Activated CD4-positive, alpha-beta T cell treated with anti-CD3 and anti-CD28 coated beads, Interleukin-10, Interleukin-2, amounts not matched to agents 100 ng/mL and 50 ng/mL, durations not matched to agents 16 hours and 8 hours (primary cell): ENCODE measurements at regions not wholly inside any gene's neighbourhood (a gene's known extent, or its start where the extent isn't known, plus 50 kb on each side); places are given as distances from the start of the nearest gene placed in this dataset.
"Not testable (repeated sequence)": the region's sequence is repeated elsewhere in the genome, so short reads cannot be mapped to it uniquely, and the experiment has no call there.

ENCODE experiments used
- DNase-seq: peaks from one replicate; pipeline ENCODE4 v3.0.0-alpha.2; 2020

GRCh38 chr7:65251851-65252620 is 121.6 kb upstream of the ZNF92 start:
- DNase-seq, result peak; percentile 43

GRCh38 chr7:65250697-65251395 is 122.8 kb upstream of the ZNF92 start:
- DNase-seq, result no peak

- no peak for DNase-seq
Observed at GRCh38 chr7:65250216-65250615, 123.4 kb upstream of the ZNF92 start.

GRCh38 chr7:65247491-65247890 is 126.2 kb upstream of the ZNF92 start:
- DNase-seq, result no peak

- DNase-seq, result no peak
Observed at GRCh38 chr7:65239707-65240352, 133.8 kb upstream of the ZNF92 start.

GRCh38 chr7:65239324-65239706 is 134.3 kb upstream of the ZNF92 start:
- DNase-seq, result no peak

- DNase-seq, result no peak
Observed at GRCh38 chr7:65238785-65239184, 134.9 kb upstream of the ZNF92 start.

GRCh38 chr7:65235586-65235985 is 138.1 kb upstream of the ZNF92 start:
- no peak for DNase-seq

- no peak for DNase-seq
Observed at GRCh38 chr7:65233409-65234034, 140.1 kb upstream of the ZNF92 start.

GRCh38 chr7:65230231-65230630 is 143.4 kb upstream of the ZNF92 start:
- no peak for DNase-seq

- no peak for DNase-seq
Observed at GRCh38 chr7:65225422-65226006, 148.1 kb upstream of the ZNF92 start.

- DNase-seq, result no peak
Observed at GRCh38 chr7:65222655-65223054, 151.0 kb upstream of the ZNF92 start.

- no peak for DNase-seq
Observed at GRCh38 chr7:65221683-65222082, 152.0 kb upstream of the ZNF92 start.

- no peak for DNase-seq
Observed at GRCh38 chr7:65219623-65220022, 154.0 kb upstream of the ZNF92 start.

- DNase-seq, result peak; percentile 65
Observed at GRCh38 chr7:65216469-65216868, 157.2 kb upstream of the ZNF92 start.

- DNase-seq, result not testable (repeated sequence)
Observed at GRCh38 chr7:65213260-65213659, 160.4 kb upstream of the ZNF92 start.

GRCh38 chr7:65199221-65199620 is 174.4 kb upstream of the ZNF92 start:
- not testable (repeated sequence) for DNase-seq

GRCh38 chr7:65193334-65194058 is 180.2 kb upstream of the ZNF92 start:
- DNase-seq, result not testable (repeated sequence)

GRCh38 chr7:65177041-65177440 is 170.6 kb upstream of the ERV3-1 start:
- DNase-seq, result not testable (repeated sequence)

- DNase-seq, result not testable (repeated sequence)
Observed at GRCh38 chr7:65150105-65150504, 143.6 kb upstream of the ERV3-1 start.

GRCh38 chr7:65146118-65146914 is 139.8 kb upstream of the ERV3-1 start:
- DNase-seq, result not testable (repeated sequence)
